ENCODE measurements at regions not wholly inside any gene's neighbourhood (a gene's known extent, or its start where the extent isn't known, plus 50 kb on each side); places are given as distances from the start of the nearest gene placed in this dataset.
"Not testable (repeated sequence)": the region's sequence is repeated elsewhere in the genome, so short reads cannot be mapped to it uniquely, and the experiment has no call there.

DNA sequence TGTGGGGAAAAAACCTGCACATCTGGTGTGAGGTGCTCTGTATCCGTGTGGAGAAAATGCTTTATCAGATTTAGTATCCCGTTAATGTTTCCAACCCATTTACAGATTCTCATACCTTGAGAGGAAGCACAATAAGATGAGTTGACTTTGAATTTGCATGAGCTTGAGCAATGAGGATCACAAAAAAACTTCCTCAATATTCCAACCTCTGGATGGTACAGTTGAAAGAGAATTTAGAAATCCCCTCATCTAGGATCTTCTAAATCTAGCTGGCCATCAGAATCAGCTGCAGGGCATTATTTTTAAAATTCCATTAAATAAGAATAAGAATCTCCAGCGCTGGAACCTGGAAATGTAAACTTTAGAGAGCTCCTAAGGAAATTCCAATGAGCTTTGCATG, 82.5 kb upstream of the NR5A2 start:
- DNase-seq (ENCODE audit: low read depth in 1 of 2, low spot score in 1 of 2), result no peak

DNA sequence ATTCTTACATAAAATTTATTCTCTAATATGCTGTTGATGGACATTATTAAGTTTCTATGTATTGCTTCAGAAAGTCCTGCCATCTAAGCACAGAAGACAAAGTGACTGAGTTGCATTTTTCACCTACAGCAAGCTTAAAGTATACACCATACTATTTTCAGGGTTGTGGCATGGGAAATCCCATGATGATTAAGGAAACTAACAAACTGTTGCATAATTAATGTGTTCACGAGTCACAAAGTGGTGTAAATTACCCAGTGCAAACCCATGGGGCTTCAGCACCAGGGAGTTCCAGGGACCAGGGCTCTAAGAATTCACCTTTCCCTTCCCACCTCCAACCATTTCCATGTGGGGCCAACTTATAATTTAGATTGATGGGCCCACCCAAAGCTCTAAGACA, 81.9 kb upstream of the NR5A2 start:
- no peak for DNase-seq (ENCODE audit: low read depth in 1 of 2, low spot score in 1 of 2)

DNA sequence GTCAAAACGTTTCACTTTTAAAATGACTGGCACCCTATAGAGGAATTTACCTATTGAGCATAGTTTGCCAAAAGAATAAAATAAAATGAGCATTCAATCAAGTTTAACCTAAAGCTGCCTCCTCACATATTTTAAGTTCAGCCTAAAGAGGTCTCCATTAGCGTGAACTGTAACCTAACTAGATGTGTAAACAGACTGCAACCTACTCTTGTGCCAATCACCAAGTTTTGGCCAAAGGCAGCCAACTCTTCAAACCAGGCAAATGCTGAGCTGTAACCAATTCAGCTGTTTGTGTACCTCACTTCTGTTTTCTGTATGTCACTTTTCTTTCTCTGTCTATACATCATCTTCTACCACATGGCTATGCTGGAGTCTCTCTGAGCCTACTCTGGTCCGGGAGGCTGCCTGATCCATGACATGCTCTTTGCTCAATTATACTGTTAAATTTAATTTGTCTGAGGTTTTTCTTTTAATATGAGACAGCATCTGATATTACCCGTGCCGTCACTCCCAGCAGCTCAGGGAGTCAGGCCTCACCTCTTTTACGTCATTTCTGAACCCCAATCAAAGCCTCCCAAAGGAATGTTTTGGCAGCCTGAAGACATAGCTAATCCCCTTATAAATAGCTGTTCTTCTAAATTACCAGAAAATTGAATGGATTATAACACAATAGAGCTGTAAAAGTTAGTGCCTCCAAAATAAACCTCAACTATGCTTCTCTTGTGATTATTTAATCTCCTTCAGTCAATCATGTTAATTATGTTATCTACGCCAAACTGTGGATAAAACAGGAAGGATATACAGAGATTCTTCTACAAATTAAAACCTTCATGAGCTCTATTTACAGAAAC, 81.0 kb upstream of the NR5A2 start:
- DNase-seq (ENCODE audit: low read depth in 1 of 2, low spot score in 1 of 2), result no peak

DNA sequence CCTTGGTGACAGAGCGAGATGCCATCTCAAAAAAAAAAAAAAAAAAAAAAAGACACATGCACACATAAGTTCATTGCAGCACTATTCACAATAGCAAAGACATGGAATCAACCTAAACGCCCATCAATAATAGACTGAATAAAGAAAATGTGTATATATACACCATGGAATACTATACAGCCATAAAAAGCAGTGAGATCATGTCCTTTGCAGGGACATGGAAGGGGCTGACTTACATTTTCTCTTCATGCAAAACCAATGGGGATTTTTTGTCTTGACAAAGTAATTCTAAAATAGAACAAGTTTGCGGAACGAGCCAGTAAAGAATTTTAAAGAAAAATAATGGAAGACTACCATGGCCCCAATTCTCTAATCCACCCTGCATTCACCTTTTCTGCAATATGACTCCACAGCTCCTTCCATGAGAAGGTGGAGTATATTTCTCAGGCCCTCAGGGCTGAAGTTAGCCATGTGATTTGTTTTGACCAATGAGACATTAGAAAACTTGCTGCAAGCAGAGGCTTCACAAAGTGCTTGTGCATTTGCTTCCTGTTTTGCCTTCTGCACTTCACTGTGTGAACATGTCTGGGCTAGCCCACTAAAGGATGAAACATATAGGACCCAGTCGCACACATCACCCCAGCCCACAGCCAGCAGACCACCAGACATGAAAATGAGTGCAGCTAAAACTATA, 78.8 kb upstream of the NR5A2 start:
- no peak for DNase-seq (ENCODE audit: low read depth in 1 of 2, low spot score in 1 of 2)

DNA sequence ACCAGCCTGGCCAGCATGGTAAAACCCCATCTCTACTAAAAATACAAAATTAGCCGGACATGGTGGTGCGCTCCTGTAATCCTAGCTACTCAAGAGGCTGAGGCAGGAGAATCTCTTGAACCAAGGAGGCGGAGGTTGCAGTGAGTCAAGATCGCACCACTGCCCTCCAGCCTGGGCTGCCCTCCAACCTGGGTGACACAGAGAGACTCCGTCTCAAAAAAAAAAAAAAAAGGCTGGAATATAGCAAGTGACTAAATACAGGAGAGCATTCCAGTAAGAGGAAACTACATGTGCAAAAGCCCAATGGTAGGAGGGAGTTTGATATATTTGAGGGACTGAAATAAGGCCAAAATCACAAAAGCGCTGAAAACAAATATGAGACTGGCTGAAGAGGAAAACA, 76.5 kb upstream of the NR5A2 start:
- not testable (repeated sequence) for DNase-seq (ENCODE audit: low read depth in 1 of 2, low spot score in 1 of 2)

DNA sequence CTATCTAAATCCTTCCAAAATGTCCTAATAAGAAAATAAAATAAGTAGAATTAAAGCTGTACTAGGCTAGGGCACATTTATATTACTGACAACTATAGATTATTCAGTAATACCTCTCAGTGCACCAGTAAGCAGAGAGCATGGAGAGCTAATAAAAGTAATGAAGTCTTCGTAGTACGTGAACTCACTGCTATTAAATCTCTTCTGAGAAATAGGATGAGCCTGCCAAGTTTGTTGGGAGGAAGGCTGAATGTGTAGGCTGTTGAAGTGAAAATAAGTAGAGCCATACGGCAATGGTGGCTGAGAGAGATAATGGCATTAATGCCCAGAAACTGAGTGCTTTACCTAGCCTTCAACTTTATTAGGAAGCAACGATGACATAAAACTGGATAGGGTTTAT, 73.9 kb upstream of the NR5A2 start:
- DNase-seq (ENCODE audit: low read depth in 1 of 2, low spot score in 1 of 2), result no peak

DNA sequence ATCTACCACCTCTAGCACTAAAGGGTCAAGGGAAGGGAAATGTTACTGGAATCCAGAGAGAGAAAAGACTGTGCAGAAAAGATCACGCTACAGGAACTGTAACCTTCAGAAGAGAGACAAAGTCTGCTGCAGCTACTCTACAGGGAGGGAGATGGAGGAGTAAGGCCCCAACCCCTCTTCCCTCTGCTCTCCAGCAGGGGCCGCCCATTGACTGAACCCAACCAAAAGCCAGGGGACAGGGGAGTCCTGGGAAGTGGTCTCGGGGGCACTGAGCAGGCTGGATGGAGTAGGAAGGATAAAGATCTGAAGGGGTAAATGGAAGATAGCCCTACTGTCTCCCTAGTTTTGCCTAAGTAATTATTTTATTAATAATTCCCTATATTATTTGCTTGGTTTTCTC, 72.8 kb upstream of the NR5A2 start:
- DNase-seq (ENCODE audit: low read depth in 1 of 2, low spot score in 1 of 2), result no peak

DNA sequence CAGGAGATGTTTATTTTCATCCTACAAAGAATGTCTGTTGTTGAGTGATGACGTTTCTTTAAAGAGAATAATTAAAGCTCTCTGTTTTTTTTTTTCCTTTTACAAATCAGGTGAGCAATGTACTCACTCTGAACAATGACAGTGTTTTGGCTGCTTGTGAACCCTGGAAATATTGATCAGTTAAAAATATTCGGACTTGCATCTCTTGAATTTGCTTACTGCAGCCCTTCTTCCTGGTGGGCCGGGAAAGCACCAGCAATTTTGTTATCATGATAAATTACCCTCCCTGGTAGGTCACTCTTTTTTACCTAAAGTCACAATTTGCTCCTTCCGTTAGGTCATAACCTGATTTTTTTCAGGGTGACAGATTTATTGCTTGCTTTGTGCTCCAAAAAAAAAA, 72.3 kb upstream of the NR5A2 start:
- DNase-seq (ENCODE audit: low read depth in 1 of 2, low spot score in 1 of 2), result no peak

DNA sequence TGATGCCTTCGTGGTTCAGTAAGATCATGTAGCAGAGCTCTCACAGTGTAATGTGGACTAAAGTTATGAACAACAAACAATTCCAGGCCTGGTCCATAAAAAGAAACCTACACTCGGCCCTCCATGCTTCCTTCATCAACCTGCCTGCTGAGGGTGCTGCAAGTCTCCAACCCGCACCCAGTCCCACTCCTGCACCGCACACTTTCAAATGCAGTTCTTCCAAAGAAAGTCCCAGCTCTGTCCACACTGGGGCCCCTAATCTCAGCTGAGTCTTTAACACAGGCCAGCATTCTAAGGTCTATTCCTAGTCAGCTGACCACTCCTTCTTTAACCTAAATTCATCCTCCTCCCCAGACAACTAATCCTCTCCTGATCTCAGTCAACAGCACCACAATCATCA, 71.5 kb upstream of the NR5A2 start:
- no peak for DNase-seq (ENCODE audit: low read depth in 1 of 2, low spot score in 1 of 2)

DNA sequence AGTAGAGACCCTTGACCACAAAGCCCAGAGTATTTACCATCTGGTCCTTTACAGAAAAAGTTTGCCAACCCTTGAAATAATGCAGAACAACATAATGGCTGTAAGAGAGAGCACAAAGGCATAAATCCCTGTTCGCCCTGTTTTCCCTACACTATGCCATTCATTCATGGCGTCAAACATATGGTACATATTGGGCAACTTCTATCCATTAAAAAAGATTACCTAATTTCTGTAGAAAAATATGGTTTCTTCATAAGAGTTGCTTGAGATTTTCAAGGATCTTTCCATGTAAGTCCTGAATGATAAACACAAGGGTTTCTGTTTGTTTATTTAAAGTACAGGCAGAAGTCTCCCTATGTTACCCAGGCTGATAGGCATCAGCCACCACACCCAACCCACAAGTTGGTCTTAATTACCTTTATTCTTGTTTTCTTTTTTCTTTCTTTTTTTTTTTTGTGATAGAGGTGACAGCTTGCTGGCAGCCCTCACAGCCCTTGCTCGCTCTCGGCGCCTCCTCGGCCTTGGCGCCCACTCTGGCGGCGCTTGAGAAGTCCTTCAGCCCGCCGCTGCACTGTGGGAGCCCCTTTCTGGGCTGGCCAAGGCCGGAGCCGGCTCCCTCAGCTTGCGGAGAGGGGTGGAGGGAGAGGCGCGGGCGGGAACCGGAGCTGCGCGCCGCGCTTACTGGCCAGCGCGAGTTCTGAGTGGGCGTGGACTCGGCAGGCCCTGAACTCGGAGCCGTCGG, 68.3 kb upstream of the NR5A2 start:
- no peak for DNase-seq (ENCODE audit: low read depth in 1 of 2, low spot score in 1 of 2)

DNA sequence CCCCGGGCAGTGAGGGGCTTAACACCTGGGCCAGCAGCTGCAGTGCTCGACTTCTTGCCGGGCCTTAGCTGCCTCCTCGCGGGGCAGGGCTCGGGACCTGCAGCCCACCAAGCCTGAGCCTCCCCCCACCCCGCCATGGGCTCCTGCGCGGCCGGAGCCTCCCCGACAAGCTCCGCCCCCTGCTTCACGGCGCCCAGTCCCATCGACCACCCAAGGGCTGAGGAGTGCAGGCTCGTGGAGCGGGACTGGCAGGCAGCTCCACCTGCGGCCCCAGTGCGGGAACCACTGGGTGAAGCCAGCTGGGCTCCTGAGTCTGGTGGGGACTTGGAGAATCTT, 67.8 kb upstream of the NR5A2 start:
- no peak for DNase-seq (ENCODE audit: low read depth in 1 of 2, low spot score in 1 of 2)

DNA sequence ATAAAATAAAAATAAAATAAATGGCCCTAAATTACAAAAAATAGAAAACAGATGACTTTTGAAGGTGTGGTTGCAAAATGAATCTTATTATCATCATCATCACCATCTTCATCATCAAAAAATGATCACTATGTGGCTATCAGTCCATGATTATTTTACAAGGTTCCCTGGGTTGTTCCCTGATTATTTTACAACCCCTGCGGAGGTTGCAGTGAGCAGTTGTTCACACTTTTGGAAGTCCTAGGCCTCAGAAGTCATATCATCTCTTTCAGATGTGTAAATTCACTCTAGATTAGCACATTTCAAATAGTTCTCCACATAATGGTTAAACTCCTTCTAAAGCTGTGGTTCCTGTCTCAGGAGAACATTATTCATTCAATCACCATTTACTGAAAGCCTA, 57.4 kb upstream of the NR5A2 start:
- DNase-seq (ENCODE audit: low read depth in 1 of 2, low spot score in 1 of 2), result no peak

DNA sequence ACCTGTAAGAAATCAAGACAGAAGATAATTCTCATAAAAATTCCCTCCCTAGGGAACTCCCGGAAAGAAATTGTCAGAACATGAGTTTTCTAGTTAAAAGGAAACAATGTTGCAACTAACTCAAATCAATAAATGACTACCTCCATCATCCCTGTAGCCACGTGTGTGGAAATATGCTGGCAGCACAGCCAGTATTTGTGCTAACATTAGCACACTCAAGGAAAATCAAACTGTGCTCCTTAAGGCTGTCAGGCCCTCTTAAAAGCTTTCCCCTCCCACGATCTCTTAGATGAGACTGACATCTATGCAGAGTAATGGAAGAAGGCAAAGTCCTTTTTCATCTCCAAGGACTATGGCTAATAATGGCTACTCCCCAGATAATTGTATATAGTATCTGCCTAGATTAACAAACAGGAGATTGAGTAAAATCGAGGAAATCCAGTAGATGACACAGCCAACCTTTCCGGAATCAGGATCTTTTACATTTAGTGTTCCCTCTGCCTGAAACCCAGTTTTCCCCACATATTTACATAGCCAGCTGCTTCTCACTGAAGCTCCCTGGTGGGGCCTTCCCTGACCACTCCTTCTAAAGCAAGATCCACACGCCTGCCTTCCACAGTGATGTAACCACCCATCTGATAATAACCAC, 50.9 kb upstream of the NR5A2 start:
- DNase-seq (ENCODE audit: low read depth in 1 of 2, low spot score in 1 of 2), result no peak
